ENCODE measurements at regions not wholly inside any gene's neighbourhood (a gene's known extent, or its start where the extent isn't known, plus 50 kb on each side); places are given as distances from the start of the nearest gene placed in this dataset.

- TF ChIP-seq CTCF (IDR thresholded peaks at IDR 0.05) (no peak), CBFB (CRISPR knock-in tag; IDR thresholded peaks at IDR 0.05; ENCODE audit: low read depth) (no peak), MAX (CRISPR knock-in tag; IDR thresholded peaks at IDR 0.05) (no peak), ESRRA (CRISPR knock-in tag; IDR thresholded peaks at IDR 0.05; ENCODE audit: borderline replicate concordance) (no peak), ETV6 (CRISPR knock-in tag; IDR thresholded peaks at IDR 0.05) (no peak), GTF2I (CRISPR knock-in tag; conservative IDR thresholded peaks at IDR 0.05) (no peak), E2F1 (CRISPR knock-in tag; IDR thresholded peaks at IDR 0.05) (no peak), ZNF263 (CRISPR knock-in tag; IDR thresholded peaks at IDR 0.05; ENCODE audit: low read depth) (no peak), ERG (CRISPR knock-in tag; IDR thresholded peaks at IDR 0.05) (no peak), FOXK1 (CRISPR knock-in tag; IDR thresholded peaks at IDR 0.05) (no peak), TEAD4 (CRISPR knock-in tag; IDR thresholded peaks at IDR 0.05) (no peak), ATF3 (CRISPR knock-in tag; conservative IDR thresholded peaks at IDR 0.05) (no peak), NFE2L1 (CRISPR knock-in tag; IDR thresholded peaks at IDR 0.05) (no peak), TP53 (CRISPR knock-in tag; IDR thresholded peaks at IDR 0.05) (no peak)
These were observed 86.8 kb upstream of the HS6ST1 start for GRCh38 chr2:128405467-128405900.
